ENCODE measurements at regions not wholly inside any gene's neighbourhood (a gene's known extent, or its start where the extent isn't known, plus 50 kb on each side); places are given as distances from the start of the nearest gene placed in this dataset.

DNA sequence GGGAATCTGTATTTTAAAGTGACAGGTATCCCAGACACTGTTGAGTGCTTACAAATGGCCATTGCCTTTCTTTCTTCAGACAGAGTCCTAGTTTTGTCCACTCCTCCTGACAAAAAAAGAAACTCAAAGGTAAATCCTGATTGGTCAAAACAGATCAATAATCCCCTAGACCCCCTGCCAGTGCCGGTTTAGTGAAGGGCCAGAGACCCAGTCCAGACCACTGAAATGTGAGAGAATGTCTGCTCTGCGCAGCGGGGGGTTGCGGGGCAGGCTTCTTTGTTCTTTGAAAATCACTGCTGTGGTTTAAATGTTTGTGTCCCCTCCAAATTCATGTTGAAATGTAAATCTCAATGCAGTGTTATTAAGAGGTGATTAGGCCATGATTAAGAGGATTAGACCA, 177.7 kb upstream of the GPR26 start:
- TF ChIP-seq ZC3H11A (IDR thresholded peaks at IDR 0.05; ENCODE audit: low read depth, low read length) (no peak), BHLHE40 (IDR thresholded peaks at IDR 0.05; ENCODE audit: low read length) (no peak), HMG20B (CRISPR knock-in tag; IDR thresholded peaks at IDR 0.05) (no peak), YY1 (IDR thresholded peaks at IDR 0.05; ENCODE audit: borderline replicate concordance in 1 of 3, control insufficient read depth in 1 of 3, extremely low read depth in 1 of 3, insufficient read depth in 3 of 3, insufficient read length in 1 of 3, insufficient replicate concordance in 2 of 3, low read depth in 1 of 3, low read length in 2 of 3) (no peak), EP300 (IDR thresholded peaks at IDR 0.05; ENCODE audit: low read length) (no peak), SP2 (IDR thresholded peaks at IDR 0.05; ENCODE audit: extremely low read depth, low read depth, low read length, poor library complexity, severe bottlenecking) (no peak), ZNF589 (CRISPR knock-in tag; IDR thresholded peaks at IDR 0.05; ENCODE audit: low read depth) (no peak), POLR2AphosphoS5 (IDR thresholded peaks at IDR 0.05; ENCODE audit: control insufficient read depth, insufficient read depth, low read depth, low read length) (no peak), RB1 (IDR thresholded peaks at IDR 0.05; ENCODE audit: low read depth) (no peak), ZNF354B (CRISPR knock-in tag; IDR thresholded peaks at IDR 0.05) (no peak), RBM39 (optimal IDR thresholded peaks at IDR 0.05; ENCODE audit: low read depth, low read length) (no peak)
- TF ChIP-seq, protein P1, sequence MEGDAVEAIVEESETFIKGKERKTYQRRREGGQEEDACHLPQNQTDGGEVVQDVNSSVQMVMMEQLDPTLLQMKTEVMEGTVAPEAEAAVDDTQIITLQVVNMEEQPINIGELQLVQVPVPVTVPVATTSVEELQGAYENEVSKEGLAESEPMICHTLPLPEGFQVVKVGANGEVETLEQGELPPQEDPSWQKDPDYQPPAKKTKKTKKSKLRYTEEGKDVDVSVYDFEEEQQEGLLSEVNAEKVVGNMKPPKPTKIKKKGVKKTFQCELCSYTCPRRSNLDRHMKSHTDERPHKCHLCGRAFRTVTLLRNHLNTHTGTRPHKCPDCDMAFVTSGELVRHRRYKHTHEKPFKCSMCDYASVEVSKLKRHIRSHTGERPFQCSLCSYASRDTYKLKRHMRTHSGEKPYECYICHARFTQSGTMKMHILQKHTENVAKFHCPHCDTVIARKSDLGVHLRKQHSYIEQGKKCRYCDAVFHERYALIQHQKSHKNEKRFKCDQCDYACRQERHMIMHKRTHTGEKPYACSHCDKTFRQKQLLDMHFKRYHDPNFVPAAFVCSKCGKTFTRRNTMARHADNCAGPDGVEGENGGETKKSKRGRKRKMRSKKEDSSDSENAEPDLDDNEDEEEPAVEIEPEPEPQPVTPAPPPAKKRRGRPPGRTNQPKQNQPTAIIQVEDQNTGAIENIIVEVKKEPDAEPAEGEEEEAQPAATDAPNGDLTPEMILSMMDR (IDR thresholded peaks at IDR 0.05 in 2 of 3, conservative IDR thresholded peaks at IDR 0.05 in 1 of 3; ENCODE audit: insufficient read depth in 2 of 3, low read depth in 1 of 3, low read length in 3 of 3): no peak
